HL-60 (cell line): ENCODE measurements at regions not wholly inside any gene's neighbourhood (a gene's known extent, or its start where the extent isn't known, plus 50 kb on each side); places are given as distances from the start of the nearest gene placed in this dataset.

Experiments
- GABPA ChIP-seq: IDR thresholded peaks from 2 replicates; pipeline ENCODE4 v1.6.1; 2012; ENCODE audit warnings: low read depth
- POLR2AphosphoS5 ChIP-seq: IDR thresholded peaks from 2 replicates; pipeline ENCODE4 v1.6.1; 2012; ENCODE audit warnings: low read depth
- REST ChIP-seq: IDR thresholded peaks from 2 replicates; pipeline ENCODE4 v1.6.1; 2012; ENCODE audit warnings: low read depth; ENCODE audit not compliant: insufficient replicate concordance
- SPI1 ChIP-seq: IDR thresholded peaks from 2 replicates; pipeline ENCODE4 v1.6.1; 2012; ENCODE audit warnings: low read depth, mild to moderate bottlenecking, borderline replicate concordance
- TF ChIP-seq, protein P1 (sequence below): IDR thresholded peaks from one replicate; pipeline ENCODE4 v1.5.1; 2011; ENCODE audit warnings: low read length, control low read depth, inconsistent platforms; ENCODE audit not compliant: insufficient read depth

- no peak for TF ChIP-seq REST
- TF ChIP-seq, protein P1, sequence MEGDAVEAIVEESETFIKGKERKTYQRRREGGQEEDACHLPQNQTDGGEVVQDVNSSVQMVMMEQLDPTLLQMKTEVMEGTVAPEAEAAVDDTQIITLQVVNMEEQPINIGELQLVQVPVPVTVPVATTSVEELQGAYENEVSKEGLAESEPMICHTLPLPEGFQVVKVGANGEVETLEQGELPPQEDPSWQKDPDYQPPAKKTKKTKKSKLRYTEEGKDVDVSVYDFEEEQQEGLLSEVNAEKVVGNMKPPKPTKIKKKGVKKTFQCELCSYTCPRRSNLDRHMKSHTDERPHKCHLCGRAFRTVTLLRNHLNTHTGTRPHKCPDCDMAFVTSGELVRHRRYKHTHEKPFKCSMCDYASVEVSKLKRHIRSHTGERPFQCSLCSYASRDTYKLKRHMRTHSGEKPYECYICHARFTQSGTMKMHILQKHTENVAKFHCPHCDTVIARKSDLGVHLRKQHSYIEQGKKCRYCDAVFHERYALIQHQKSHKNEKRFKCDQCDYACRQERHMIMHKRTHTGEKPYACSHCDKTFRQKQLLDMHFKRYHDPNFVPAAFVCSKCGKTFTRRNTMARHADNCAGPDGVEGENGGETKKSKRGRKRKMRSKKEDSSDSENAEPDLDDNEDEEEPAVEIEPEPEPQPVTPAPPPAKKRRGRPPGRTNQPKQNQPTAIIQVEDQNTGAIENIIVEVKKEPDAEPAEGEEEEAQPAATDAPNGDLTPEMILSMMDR, result no peak
- no peak for TF ChIP-seq POLR2AphosphoS5
- no peak for TF ChIP-seq GABPA
- no peak for TF ChIP-seq SPI1
Observed at GRCh38 chrY:15704906-15705305, 1180.6 kb downstream of the NLGN4Y start.
